ENCODE measurements at regions not wholly inside any gene's neighbourhood (a gene's known extent, or its start where the extent isn't known, plus 50 kb on each side); places are given as distances from the start of the nearest gene placed in this dataset.

DNA sequence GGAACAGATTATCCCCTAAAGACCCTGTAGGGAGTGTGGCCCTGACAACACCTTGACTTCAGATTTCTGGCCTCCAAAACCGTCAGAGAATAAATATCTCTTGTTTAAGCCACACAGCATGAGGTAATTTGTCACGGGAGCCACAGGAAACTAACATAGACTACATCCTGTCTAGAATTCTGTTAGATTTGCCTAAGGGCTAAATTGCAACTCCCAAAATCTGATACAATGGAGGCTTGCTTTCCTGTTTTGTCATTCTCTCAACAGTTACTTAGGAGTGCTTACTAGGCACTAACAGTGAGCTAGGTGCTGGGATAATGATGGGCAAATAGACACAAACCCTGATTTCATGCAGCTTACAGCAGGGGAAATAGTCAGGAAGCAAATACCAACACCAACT lies 141.6 kb downstream of the MIS18A start:
- no peak overlapping the region for H3K27ac ChIP-seq
- no peaks in the 10 kb centered on the region for H3K27me3 ChIP-seq
- peaks cover 0 to 20% (median 6%) of the 10 kb centered on the region in 9 donors for H3K4me1 ChIP-seq
- H3K9me3 ChIP-seq: peaks cover 0 to 10% (median 5%) of the 10 kb centered on the region in 11 donors
- intact Hi-C loops (cut with DNase I): loop anchor here in 1 of 10 donors (10.0 kb wide), 1 partner anchor 118 kb away; no protein-coding TSS in a partner anchor
- ATAC-seq (no peak), DNase-seq (no peak)
- TF ChIP-seq, protein P1, sequence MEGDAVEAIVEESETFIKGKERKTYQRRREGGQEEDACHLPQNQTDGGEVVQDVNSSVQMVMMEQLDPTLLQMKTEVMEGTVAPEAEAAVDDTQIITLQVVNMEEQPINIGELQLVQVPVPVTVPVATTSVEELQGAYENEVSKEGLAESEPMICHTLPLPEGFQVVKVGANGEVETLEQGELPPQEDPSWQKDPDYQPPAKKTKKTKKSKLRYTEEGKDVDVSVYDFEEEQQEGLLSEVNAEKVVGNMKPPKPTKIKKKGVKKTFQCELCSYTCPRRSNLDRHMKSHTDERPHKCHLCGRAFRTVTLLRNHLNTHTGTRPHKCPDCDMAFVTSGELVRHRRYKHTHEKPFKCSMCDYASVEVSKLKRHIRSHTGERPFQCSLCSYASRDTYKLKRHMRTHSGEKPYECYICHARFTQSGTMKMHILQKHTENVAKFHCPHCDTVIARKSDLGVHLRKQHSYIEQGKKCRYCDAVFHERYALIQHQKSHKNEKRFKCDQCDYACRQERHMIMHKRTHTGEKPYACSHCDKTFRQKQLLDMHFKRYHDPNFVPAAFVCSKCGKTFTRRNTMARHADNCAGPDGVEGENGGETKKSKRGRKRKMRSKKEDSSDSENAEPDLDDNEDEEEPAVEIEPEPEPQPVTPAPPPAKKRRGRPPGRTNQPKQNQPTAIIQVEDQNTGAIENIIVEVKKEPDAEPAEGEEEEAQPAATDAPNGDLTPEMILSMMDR (IDR thresholded peaks at IDR 0.05): no peak
- WGBS, 2 donors: 51 to 67% methylated on average over 2 of the region's 2 CpGs
- no peak overlapping the region for H3K4me3 ChIP-seq
- H3K36me3 ChIP-seq: no peaks in the 10 kb centered on the region

DNA sequence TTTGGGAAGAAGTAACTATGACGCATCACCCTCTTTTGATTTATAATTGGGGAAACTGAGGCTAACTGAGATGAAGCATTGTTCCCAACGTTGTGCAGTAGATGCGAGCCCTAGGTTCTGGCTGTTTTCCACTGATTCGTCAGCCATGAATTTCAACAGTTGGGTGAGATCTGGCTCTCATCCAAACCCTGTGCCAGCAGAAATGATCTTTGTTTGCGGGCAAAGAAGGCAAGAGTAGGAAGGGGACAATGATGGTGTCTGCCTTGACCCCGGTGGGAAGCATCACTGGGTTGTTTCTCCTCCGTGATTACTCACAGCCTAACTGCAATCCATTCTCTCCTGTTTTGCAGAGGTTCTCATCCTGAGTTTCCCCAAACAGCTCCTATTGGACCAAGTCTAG lies 142.3 kb downstream of the MIS18A start:
- peaks cover 2 to 27% (median 13%) of the 10 kb centered on the region in 9 donors for H3K4me1 ChIP-seq
- no peaks in the 10 kb centered on the region for H3K27me3 ChIP-seq
- TF ChIP-seq, protein P1 (IDR thresholded peaks at IDR 0.05): no peak
- no peak overlapping the region for H3K27ac ChIP-seq
- peaks cover 0 to 10% (median 5%) of the 10 kb centered on the region in 11 donors for H3K9me3 ChIP-seq
- no peaks in the 10 kb centered on the region for H3K36me3 ChIP-seq
- 68 to 80% methylated on average over 7 of the region's 7 CpGs for WGBS, 2 donors
- ATAC-seq (no peak), DNase-seq (no peak)
- intact Hi-C loops (cut with DNase I): loop anchor here in 1 of 10 donors (10.0 kb wide), 1 partner anchor 118 kb away; no protein-coding TSS in a partner anchor
- H3K4me3 ChIP-seq: no peak overlapping the region

DNA sequence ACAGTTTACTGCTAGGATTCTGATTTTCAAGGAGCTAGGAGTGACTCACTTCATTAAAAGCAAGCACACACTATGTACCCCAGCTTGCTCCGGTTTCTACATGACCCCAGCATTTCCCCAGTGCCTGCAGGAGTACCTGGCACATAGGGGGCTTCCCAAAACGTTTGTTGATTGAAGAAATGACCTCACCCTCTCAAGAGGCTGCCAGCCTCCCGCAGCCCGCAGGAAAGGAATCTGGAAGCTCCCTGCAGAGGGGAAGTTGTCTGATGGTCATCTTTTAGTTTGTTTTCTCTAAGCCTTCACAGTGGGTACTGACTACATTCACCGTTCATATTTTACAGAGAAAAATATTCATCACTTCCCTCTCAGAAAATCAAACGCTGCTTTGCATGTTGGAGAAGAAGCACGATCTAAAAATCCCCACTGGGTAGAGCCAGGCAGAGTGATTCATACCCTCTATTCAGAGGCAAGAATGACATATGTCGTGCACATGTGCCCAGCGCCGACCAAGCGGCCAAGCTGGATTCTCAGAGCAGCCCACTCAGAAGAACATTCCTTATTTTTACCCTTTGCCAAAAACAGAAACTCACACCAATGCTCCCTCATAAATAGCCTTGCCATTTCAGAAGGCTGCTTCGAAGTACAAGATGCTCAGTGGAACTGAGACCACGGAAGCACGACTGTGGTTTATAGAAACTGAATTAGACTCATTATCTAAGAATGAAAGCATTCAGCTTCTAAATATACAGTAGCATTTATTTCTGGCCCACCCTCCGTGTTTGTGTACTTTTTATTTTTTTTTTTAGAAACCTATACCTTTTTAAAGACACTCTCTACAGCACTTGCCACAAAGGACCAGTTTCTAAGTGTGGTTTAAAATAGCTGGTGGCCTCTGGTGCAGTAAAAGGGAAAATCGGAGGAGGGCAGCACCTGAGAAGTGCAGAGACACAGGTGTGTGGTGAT lies 143.2 kb downstream of the MIS18A start:
- no peak overlapping the region for H3K27ac ChIP-seq

More for the DNA sequence above, 143.2 kb downstream of the MIS18A start:
- H3K9me3 ChIP-seq: peaks cover 0 to 10% (median 5%) of the 10 kb centered on the region in 11 donors
- no peaks in the 10 kb centered on the region for H3K27me3 ChIP-seq
- H3K36me3 ChIP-seq: no peaks in the 10 kb centered on the region
- TF ChIP-seq, protein P1 (IDR thresholded peaks at IDR 0.05): peak in 1 of 9 donors; percentile 15
- intact Hi-C loops (cut with DNase I): loop anchor here in 1 of 10 donors (10.0 kb wide), 1 partner anchor 119 kb away; no protein-coding TSS in a partner anchor
- DNase-seq (no peak), ATAC-seq (peak in 6 of 8 donors; percentile 36 to 52 (median 46))
- H3K4me1 ChIP-seq: peaks cover 2 to 34% (median 17%) of the 10 kb centered on the region in 9 donors
- H3K4me3 ChIP-seq: peak overlapping the region in 1 of 10 donors; percentile 20
- WGBS, 2 donors: 49% methylated on average over 16 of the region's 16 CpGs
